CD4-positive, alpha-beta T cell treated with Interferon alpha-2 for 1 hour (primary cell): ENCODE measurements at regions not wholly inside any gene's neighbourhood (a gene's known extent, or its start where the extent isn't known, plus 50 kb on each side); places are given as distances from the start of the nearest gene placed in this dataset.

Source experiments
- DNase-seq, 2 donors: peaks; one replicate each; pipeline ENCODE4 v3.0.0-alpha.2; 2020 to 2022

GRCh38 chr13:91100944-91101343, 246.5 kb upstream of the MIR17HG start:
- DNase-seq, result no peak

- no peak for DNase-seq
Measured at GRCh38 chr13:91101381-91101780, 246.1 kb upstream of the MIR17HG start.

DNA sequence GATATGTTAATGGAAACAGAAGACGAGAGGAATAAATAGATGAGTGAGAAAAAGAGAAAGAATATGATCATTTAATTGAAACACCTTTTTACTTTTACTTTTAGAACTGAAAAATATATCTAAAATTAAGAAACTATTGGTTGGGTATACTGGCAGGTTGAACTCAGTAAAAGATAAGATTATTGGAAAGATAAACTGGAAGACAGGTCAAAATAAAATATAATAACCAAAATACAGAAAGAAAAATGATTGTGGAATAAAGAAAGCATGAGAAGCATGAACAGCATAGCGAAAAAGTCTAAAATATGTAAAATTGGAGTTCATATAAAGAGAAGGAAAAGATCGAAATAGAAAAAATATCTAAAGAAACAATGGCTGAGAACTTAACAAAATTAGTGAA, 242.2 kb upstream of the MIR17HG start:
- no peak for DNase-seq

DNA sequence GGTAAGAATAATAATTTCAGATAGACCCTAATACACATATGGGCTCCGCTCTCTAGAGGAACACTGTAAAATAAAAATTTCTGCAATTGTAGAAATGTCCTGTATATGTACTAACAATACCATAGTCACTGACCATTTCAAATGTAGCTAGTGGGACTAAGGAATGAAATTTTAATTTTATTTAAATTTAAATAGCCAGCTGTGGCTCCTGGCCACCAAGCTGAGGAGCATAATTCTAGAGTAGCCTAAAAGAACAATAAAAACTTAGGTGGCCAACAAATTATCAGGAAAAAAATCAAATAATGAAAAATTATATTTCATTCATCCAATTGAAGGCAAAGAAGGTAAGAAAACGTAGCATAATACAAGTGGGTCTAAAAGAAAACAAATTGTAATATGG, 240.9 kb upstream of the MIR17HG start:
- DNase-seq, result no peak

GRCh38 chr13:91108315-91108714, 239.2 kb upstream of the MIR17HG start:
- DNase-seq, result no peak

GRCh38 chr13:91111476-91112200, 235.8 kb upstream of the MIR17HG start:
- no peak for DNase-seq

- DNase-seq, result no peak
Measured at GRCh38 chr13:91112201-91112923, 235.1 kb upstream of the MIR17HG start.

GRCh38 chr13:91112924-91113277, 234.6 kb upstream of the MIR17HG start:
- no peak for DNase-seq

GRCh38 chr13:91115776-91116175, 231.7 kb upstream of the MIR17HG start:
- no peak for DNase-seq

DNA sequence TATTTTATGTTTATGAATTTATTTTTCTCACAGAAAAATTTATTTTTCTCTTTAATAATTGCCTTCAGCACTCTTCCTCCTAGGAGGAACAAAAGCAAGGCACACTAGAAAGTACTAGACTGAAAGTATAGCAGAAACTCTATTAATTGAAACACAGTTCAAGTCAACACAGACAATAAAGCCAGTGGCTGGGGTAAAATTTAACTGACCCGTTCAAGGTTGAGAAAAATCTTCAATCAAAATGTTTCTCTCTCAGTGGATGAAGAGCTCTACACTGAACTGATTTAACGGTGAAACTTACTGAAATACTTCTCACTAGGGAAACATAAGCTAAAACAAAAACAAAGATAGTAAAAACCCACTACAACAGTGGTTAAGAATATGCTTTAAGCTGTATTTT, 230.1 kb upstream of the MIR17HG start:
- no peak for DNase-seq

DNA sequence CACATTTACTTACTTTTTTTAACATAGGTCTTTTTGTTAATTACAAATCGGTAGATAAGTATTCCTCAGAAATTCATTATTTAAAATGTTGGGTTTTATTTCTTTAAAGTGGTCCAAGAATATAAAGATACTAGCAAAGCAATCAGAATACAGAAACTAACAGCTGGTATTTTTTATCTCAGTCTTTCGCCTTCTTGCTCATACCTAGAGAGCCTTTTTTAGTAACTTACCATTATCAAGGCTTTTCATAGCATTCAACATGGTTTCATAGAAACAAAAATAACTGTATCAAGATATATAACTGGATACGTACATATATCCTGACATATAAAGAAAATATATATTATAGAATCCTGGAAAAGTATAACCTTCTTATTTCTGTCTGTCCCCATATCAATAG, 227.8 kb upstream of the MIR17HG start:
- DNase-seq, result no peak

DNA sequence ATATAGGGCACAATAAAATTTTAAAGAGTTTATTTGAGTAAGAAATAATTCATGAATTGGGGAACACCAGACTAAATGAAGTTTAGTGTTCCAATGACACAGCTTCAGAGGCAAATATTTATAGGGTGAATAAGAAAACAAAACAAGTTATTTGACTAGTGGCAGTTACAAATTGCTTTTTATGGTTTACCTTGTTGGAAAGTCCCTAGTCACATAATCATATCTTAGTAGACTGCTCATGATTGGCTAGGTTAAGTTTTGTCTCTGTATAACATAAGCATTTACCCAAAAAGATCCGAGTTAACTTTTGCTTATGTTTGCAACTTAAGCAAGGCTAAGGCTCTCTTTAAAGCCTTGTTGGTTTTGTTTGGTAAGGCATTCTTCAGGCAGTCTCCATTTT, 224.7 kb upstream of the MIR17HG start:
- DNase-seq, result no peak

GRCh38 chr13:91123456-91124127, 223.9 kb upstream of the MIR17HG start:
- no peak for DNase-seq

DNA sequence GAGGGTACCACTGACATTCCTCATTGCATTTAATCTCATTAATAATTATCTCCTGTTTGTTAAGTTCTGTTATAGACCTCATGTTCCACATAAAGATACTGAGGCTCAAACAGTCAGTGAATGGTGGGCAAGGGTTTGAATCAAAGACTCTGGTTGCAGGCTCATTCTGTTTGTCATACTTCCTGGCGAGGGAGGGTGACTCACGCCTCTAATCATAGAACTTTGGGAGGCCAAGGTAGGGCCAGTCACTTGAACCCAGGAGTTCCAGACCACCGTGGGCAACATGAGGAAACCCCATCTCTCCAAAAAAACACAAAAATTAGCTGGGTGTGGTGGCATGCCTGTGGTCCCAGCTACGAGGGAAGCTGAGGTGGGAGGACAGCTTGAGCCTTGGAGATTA, 220.7 kb upstream of the MIR17HG start:
- no peak for DNase-seq

DNA sequence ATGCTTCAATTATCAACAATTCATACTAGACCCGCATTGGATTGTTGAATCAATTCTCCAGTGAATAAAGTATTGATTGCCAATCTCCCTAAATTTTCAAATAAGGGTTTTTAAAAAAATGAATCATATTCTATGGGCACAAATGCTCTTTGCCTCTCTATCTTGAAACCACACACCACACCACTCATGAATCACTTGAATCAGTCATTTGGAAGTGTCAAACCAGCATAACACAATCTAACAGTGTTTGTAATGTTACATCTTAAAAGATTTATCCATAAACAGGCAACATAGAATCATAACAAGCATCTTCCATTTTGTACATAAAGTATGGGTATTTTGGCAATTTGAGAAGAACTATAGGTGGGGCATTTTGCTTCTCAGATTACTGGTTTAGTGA, 219.5 kb upstream of the MIR17HG start:
- DNase-seq, result no peak

- no peak for DNase-seq
Measured at GRCh38 chr13:91132381-91132780, 215.1 kb upstream of the MIR17HG start.

- no peak for DNase-seq
Measured at GRCh38 chr13:91132786-91133185, 214.7 kb upstream of the MIR17HG start.

DNA sequence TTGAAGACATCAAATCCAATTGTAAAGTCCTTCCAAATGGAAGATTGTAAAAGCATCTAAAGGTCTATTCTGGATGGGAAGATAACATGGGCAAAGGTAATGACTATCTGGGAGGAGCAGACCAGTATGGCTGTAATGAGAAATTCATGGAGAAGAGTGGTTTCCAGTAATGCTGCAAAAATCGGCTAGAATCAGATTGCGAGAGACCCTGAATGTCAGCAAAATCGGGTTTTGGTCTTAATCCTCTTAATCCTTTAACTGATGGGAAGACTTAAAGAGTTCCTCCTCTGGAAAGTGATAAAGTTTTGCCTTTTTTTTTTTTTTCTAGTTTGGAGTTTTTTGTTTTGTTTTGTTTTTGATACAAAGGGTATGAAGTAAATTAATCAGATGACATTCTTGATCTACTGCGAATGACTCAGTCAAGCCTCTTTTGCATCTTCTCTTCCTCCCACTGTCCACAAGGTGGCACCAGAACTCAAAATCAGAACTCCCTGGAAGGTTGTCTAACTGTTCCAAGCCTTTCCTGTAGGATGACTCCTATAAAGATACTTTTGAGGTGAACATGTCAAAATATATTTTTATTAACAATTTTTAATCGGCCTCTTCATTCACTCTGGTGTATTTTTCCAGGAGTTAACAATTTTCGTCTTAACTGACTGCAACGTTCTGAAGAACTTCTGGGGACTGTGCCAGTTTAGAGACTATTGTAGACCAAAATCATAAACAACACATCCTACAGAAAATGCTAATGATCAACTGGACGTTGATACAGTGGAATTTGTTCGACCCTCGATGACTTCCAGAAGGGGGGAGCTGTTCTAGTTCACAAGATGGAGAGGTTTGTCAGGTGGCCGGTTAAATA, 213.3 kb upstream of the MIR17HG start:
- peak in 1 of 2 donors; percentile 37 for DNase-seq

- no peak for DNase-seq
Measured at GRCh38 chr13:91134803-91135184, 212.7 kb upstream of the MIR17HG start.

- no peak for DNase-seq
Measured at GRCh38 chr13:91135376-91135775, 212.1 kb upstream of the MIR17HG start.

GRCh38 chr13:91135968-91136367, 211.5 kb upstream of the MIR17HG start:
- DNase-seq, result no peak

GRCh38 chr13:91136806-91137205, 210.7 kb upstream of the MIR17HG start:
- DNase-seq, result no peak

DNA sequence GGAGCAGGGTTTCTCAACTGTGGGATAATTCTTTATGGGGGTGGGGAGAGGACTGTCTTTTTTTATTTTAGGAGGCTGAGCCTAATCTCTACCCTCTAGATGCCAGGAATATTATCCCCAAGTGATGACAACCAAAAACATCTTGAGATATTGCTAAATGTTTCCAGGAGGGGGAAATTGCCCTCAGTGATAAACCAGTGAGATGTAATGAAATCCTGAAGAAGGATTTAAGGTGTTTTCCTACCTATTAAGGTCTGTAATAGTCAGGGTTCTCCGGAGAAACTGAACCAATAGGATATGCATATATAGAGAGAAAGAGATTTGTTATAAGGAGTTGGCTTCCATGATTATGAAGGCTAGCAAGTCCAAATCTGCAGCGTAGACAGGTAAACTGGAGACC, 208.3 kb upstream of the MIR17HG start:
- DNase-seq, result no peak
